Epithelial cell of proximal tubule (primary cell): ENCODE measurements at regions not wholly inside any gene's neighbourhood (a gene's known extent, or its start where the extent isn't known, plus 50 kb on each side); places are given as distances from the start of the nearest gene placed in this dataset.
A peak's percentile ranks its signal among the peaks of the same experiment; 100 is the strongest.

Experiments used
- DNase-seq: peaks from one replicate; pipeline ENCODE4 v3.0.0-alpha.2; 2011; ENCODE audit warnings: low read depth
- H3K4me3 ChIP-seq: 2 replicates; pipeline ENCODE4 v1.5.1; 2011; ENCODE audit warnings: low read depth, mild to moderate bottlenecking, low read length
- CTCF ChIP-seq: conservative IDR thresholded peaks from 2 replicates; pipeline ENCODE4 v1.5.1; 2012; ENCODE audit warnings: low read depth, mild to moderate bottlenecking, low read length

GRCh38 chr11:130635937-130636630, 187.6 kb downstream of the ADAMTS15 start:
- DNase-seq: no peak
- no peak for TF ChIP-seq CTCF
- no peak overlapping the region for H3K4me3 ChIP-seq

GRCh38 chr11:130636722-130637464, 188.4 kb downstream of the ADAMTS15 start:
- no peak overlapping the region for H3K4me3 ChIP-seq
- peak; percentile 97 for DNase-seq
- no peak for TF ChIP-seq CTCF

GRCh38 chr11:130637566-130637965, 189.1 kb downstream of the ADAMTS15 start:
- H3K4me3 ChIP-seq: no peak overlapping the region
- no peak for DNase-seq
- no peak for TF ChIP-seq CTCF

GRCh38 chr11:130638033-130638432, 189.6 kb downstream of the ADAMTS15 start:
- no peak for DNase-seq
- H3K4me3 ChIP-seq: no peak overlapping the region
- no peak for TF ChIP-seq CTCF

- no peak for DNase-seq
- no peak for TF ChIP-seq CTCF
These were observed 190.2 kb downstream of the ADAMTS15 start for GRCh38 chr11:130638624-130639023.

GRCh38 chr11:130639369-130639768, 190.9 kb downstream of the ADAMTS15 start:
- TF ChIP-seq CTCF: no peak

More at GRCh38 chr11:130638624-130639023, 190.2 kb downstream of the ADAMTS15 start:
- H3K4me3 ChIP-seq: no peak overlapping the region

GRCh38 chr11:130640526-130640925, 192.1 kb downstream of the ADAMTS15 start:
- DNase-seq: no peak
- TF ChIP-seq CTCF: no peak
- no peak overlapping the region for H3K4me3 ChIP-seq

More at GRCh38 chr11:130639369-130639768, 190.9 kb downstream of the ADAMTS15 start:
- no peak overlapping the region for H3K4me3 ChIP-seq
- DNase-seq: no peak
